Transverse colon (tissue), 4 donors: ENCODE measurements at regions not wholly inside any gene's neighbourhood (a gene's known extent, or its start where the extent isn't known, plus 50 kb on each side); places are given as distances from the start of the nearest gene placed in this dataset.
A peak's percentile ranks its signal among the peaks of the same experiment; 100 is the strongest.

Experiments used
- DNase-seq: peaks from one replicate; pipeline ENCODE4 v3.0.0-alpha.2; 2019
- H3K27ac ChIP-seq, 4 donors: fragments of 200-600 bp; sonication (generic); 2 replicates each; pipeline ENCODE4 v1.5.1; 2016 to 2018; ENCODE audit warnings: inconsistent platforms in 4 of 4
- H3K27me3 ChIP-seq: fragments of 200-600 bp; sonication (generic); 2 replicates; pipeline ENCODE4 v1.5.1; 2017; ENCODE audit warnings: inconsistent platforms
- H3K36me3 ChIP-seq, 4 donors: fragments of 200-600 bp; sonication (generic); 2 replicates each; pipeline ENCODE4 v1.5.1; 2017 to 2019; ENCODE audit warnings: inconsistent platforms in 4 of 4
- H3K4me1 ChIP-seq, 4 donors: fragments of 200-600 bp; sonication (generic); 2 replicates each; pipeline ENCODE4 v1.5.1; 2017 to 2020; ENCODE audit warnings: inconsistent platforms in 4 of 4
- H3K4me3 ChIP-seq, 4 donors: fragments of 200-600 bp; sonication (generic); 1 replicate in 1 of 4; 2 replicates in 3 of 4; pipeline versions ENCODE4 v1.5.1 to v1.6.1; 2017 to 2019; ENCODE audit warnings: inconsistent platforms in 4 of 4
- H3K9me3 ChIP-seq, 2 donors: fragments of 200-600 bp; sonication (generic); 2 replicates each; pipeline ENCODE4 v1.5.1; 2017 to 2019; ENCODE audit warnings: inconsistent platforms in 2 of 2
- CTCF ChIP-seq, 5 experiments: fragments of 200-600 bp in 3 of 5; fragments of 450-650 bp in 2 of 5; sonication (generic) in 3 of 5; IDR thresholded peaks; 1 replicate in 2 of 5; 2 replicates in 3 of 5; pipeline ENCODE4 v1.5.1; 2016 to 2017; ENCODE audit warnings: antibody characterized with exemption in 5 of 5, inconsistent platforms in 3 of 5, mild to moderate bottlenecking in 2 of 5, moderate library complexity in 1 of 5
- EP300 ChIP-seq: sonication (generic); formaldehyde crosslinking; IDR thresholded peaks from one replicate; pipeline ENCODE4 v1.6.1; 2017; ENCODE audit warnings: antibody characterized with exemption, low read depth
- POLR2A ChIP-seq: fragments of 450-650 bp; IDR thresholded peaks from one replicate; pipeline ENCODE4 v1.6.1; 2016; ENCODE audit warnings: antibody characterized with exemption, mild to moderate bottlenecking, moderate library complexity
- POLR2AphosphoS5 ChIP-seq, 3 donors: sonication (generic); formaldehyde crosslinking; IDR thresholded peaks; one replicate each; pipeline ENCODE4 v1.6.1; 2016; ENCODE audit warnings: antibody characterized with exemption in 3 of 3
- WGBS, 2 donors: methylation state at CpG; one replicate each; pipeline ENCODE4 v1.1.5; 2018; ENCODE audit warnings: low coverage in 1 of 2; 5-methylcytosine and 5-hydroxymethylcytosine counted together
- in situ Hi-C, 4 donors: fragments of 200-750 bp; cut with MboI; loops; one replicate each; pipeline versions ENCODE4 v1.15.0 to v1.15.1; 2017; ENCODE audit warnings: low sequenced_read_pairs in 3 of 4, low pct_ligation_motif_present in 1 of 4, low pct_unique_long_range_greater_than_20kb in 1 of 4
- intact Hi-C: fragments of 100-400 bp; cut with DNase I; formaldehyde crosslinking; loops from one replicate; pipeline ENCODE4 v1.15.1; 2023; ENCODE audit warnings: low total_unique reads

GRCh38 chr6:27624694-27625262, 151.9 kb upstream of the ZNF184 start:
- intact Hi-C loops = no loop called here
- peaks cover 67% of the 10 kb centered on the region for H3K27me3 ChIP-seq
- no peaks in the 10 kb centered on the region for H3K36me3 ChIP-seq
- in situ Hi-C loops = no loop called here
- no peaks in the 10 kb centered on the region for H3K4me1 ChIP-seq
- H3K4me3 ChIP-seq = no peak overlapping the region
- H3K27ac ChIP-seq = no peak overlapping the region
- DNase-seq = no peak
- H3K9me3 ChIP-seq = no peaks in the 10 kb centered on the region
- 68 to 79% methylated on average over 3 of the region's 3 CpGs for WGBS, 2 donors
- TF ChIP-seq POLR2A (no peak), CTCF (IDR thresholded peaks at IDR 0.05) (no peak), EP300 (no peak), POLR2AphosphoS5 (IDR thresholded peaks at IDR 0.05) (no peak)

GRCh38 chr6:27623103-27623502, 150.2 kb upstream of the ZNF184 start:
- Histone ChIP-seq H3K9me3 (no peaks in the 10 kb centered on the region), H3K27ac (no peak overlapping the region), H3K27me3 (peaks cover 64% of the 10 kb centered on the region), H3K36me3 (no peaks in the 10 kb centered on the region), H3K4me1 (peaks cover 0 to 2% (median under 1%) of the 10 kb centered on the region in 4 donors), H3K4me3 (no peak overlapping the region)
- WGBS, 2 donors = 43 to 64% methylated on average over 3 of the region's 3 CpGs
- no peak for TF ChIP-seq CTCF (IDR thresholded peaks at IDR 0.05)
- TF ChIP-seq EP300 = no peak
- TF ChIP-seq POLR2AphosphoS5 (IDR thresholded peaks at IDR 0.05) = no peak
- no peak for TF ChIP-seq POLR2A
- intact Hi-C loops (no loop called here), in situ Hi-C loops (no loop called here)
- no peak for DNase-seq

- Histone ChIP-seq H3K4me1 (peaks cover 0 to 13% (median 8%) of the 10 kb centered on the region in 4 donors), H3K9me3 (no peaks in the 10 kb centered on the region), H3K36me3 (no peaks in the 10 kb centered on the region), H3K4me3 (no peak overlapping the region), H3K27ac (no peak overlapping the region), H3K27me3 (peaks cover 69% of the 10 kb centered on the region)
- in situ Hi-C loops = no loop called here
- intact Hi-C loops = no loop called here
- no peak for DNase-seq
- 38 to 60% methylated on average over 2 to 4 of the region's 4 CpGs for WGBS, 2 donors
- no peak for TF ChIP-seq POLR2A
- TF ChIP-seq CTCF (IDR thresholded peaks at IDR 0.05) = no peak
- no peak for TF ChIP-seq POLR2AphosphoS5 (IDR thresholded peaks at IDR 0.05)
- no peak for TF ChIP-seq EP300
Measured at GRCh38 chr6:27619436-27619835, 146.5 kb upstream of the ZNF184 start.

GRCh38 chr6:27617700-27618689, 145.1 kb upstream of the ZNF184 start:
- Histone ChIP-seq H3K36me3 (no peaks in the 10 kb centered on the region), H3K9me3 (no peaks in the 10 kb centered on the region), H3K27me3 (peaks cover 68% of the 10 kb centered on the region), H3K4me1 (peaks cover 0 to 13% (median 8%) of the 10 kb centered on the region in 4 donors), H3K4me3 (peak overlapping the region in 3 of 4 donors; percentile 6 to 40 (median 20)), H3K27ac (no peak overlapping the region)
- WGBS, 2 donors = 18 to 37% methylated on average over 13 to 32 of the region's 32 CpGs
- no peak for DNase-seq
- in situ Hi-C loops (no loop called here), intact Hi-C loops (no loop called here)
- TF ChIP-seq POLR2AphosphoS5 (IDR thresholded peaks at IDR 0.05) = no peak
- no peak for TF ChIP-seq CTCF (IDR thresholded peaks at IDR 0.05)
- no peak for TF ChIP-seq POLR2A
- TF ChIP-seq EP300 = no peak
